IMR-90 (cell line): ENCODE measurements at regions not wholly inside any gene's neighbourhood (a gene's known extent, or its start where the extent isn't known, plus 50 kb on each side); places are given as distances from the start of the nearest gene placed in this dataset.

Experiments
- ATAC-seq: fragments of 200-7000 bp; cut with Tn5 transposase; 2 replicates; pipeline ENCODE4 v1.9.1; 2020; ENCODE audit warnings: low read depth, mild to moderate bottlenecking, moderate library complexity
- BruUV-seq: library from RNA; stranded (reverse); fragments of 400-500 nt; replicated peaks from 2 replicates; lab custom pipeline; 2021; lab: Mats Ljungman, UMichigan
- CTCF ChIA-PET: fragments of 300-600 bp; formaldehyde crosslinking; extraction: SDS; loops from one replicate; lab custom pipeline; 2021; ENCODE audit warnings: antibody characterized with exemption; lab: Yijun Ruan, JAX
- POLR2A ChIA-PET: fragments of 300-600 bp; sonication (Branson Sonifier 250); formaldehyde crosslinking; loops from one replicate; lab custom pipeline; 2022; ENCODE audit warnings: antibody characterized with exemption; ENCODE audit not compliant: unreplicated experiment; lab: Charles Lee
- DNase-seq: peaks from one replicate; pipeline ENCODE4 v3.0.0; 2013
- H2AFZ ChIP-seq: replicated peaks from 2 replicates; pipeline ENCODE3; 2013; ENCODE audit warnings: low read length, mild to moderate bottlenecking; ENCODE audit not compliant: poor library complexity
- H2AK5ac ChIP-seq: 2 replicates; pipeline ENCODE4 v1.6.1; 2013; ENCODE audit warnings: low read depth, low read length, inconsistent platforms
- H2AK9ac ChIP-seq: replicated peaks from 2 replicates; pipeline ENCODE3; 2013; ENCODE audit warnings: mild to moderate bottlenecking, low read depth, low read length, moderate library complexity; ENCODE audit not compliant: poor library complexity
- H2BK120ac ChIP-seq: 2 replicates; pipeline ENCODE4 v1.6.1; 2013; ENCODE audit warnings: low read depth, low read length, inconsistent platforms
- H2BK15ac ChIP-seq: 3 replicates; pipeline ENCODE4 v1.6.1; 2013; ENCODE audit warnings: low read depth, low read length, inconsistent platforms
- H2BK20ac ChIP-seq: 2 replicates; pipeline ENCODE4 v1.6.1; 2013; ENCODE audit warnings: low read depth, mild to moderate bottlenecking, inconsistent platforms, low read length, moderate library complexity
- H2BK5ac ChIP-seq: 2 replicates; pipeline ENCODE4 v1.6.1; 2013; ENCODE audit warnings: mild to moderate bottlenecking, low read depth, low read length, inconsistent platforms; ENCODE audit not compliant: poor library complexity, severe bottlenecking
- H3K14ac ChIP-seq: replicated peaks from 2 replicates; pipeline ENCODE4 v1.6.1; 2013; ENCODE audit warnings: low read depth, low read length, inconsistent platforms
- H3K18ac ChIP-seq: 2 replicates; pipeline ENCODE4 v1.6.1; 2013; ENCODE audit warnings: low read depth, low read length, control low read depth
- H3K23ac ChIP-seq: 2 replicates; pipeline ENCODE4 v1.6.1; 2013; ENCODE audit warnings: low read depth, low read length, inconsistent platforms
- H3K27ac ChIP-seq: 2 replicates; pipeline ENCODE4 v1.5.1; 2013; ENCODE audit warnings: mild to moderate bottlenecking, control low read depth, low read length; ENCODE audit not compliant: insufficient read depth
- H3K27me3 ChIP-seq: 2 replicates; pipeline ENCODE4 v1.6.1; 2013; ENCODE audit warnings: low read length; ENCODE audit not compliant: control insufficient read depth, insufficient read depth
- H3K36me3 ChIP-seq: 2 replicates; pipeline ENCODE4 v1.6.1; 2013; ENCODE audit warnings: low read length, mixed read lengths; ENCODE audit not compliant: control insufficient read depth, insufficient read depth
- H3K4ac ChIP-seq: 2 replicates; pipeline ENCODE4 v1.6.1; 2013; ENCODE audit warnings: low read depth, low read length, inconsistent platforms
- H3K4me1 ChIP-seq: 2 replicates; pipeline ENCODE4 v1.6.1; 2013; ENCODE audit warnings: low read length, mixed read lengths; ENCODE audit not compliant: control insufficient read depth, insufficient read depth
- H3K4me2 ChIP-seq: 2 replicates; pipeline ENCODE4 v1.6.1; 2013; ENCODE audit warnings: low read depth, mild to moderate bottlenecking, control low read depth, low read length, moderate library complexity
- H3K4me3 ChIP-seq: 2 replicates; pipeline ENCODE4 v1.5.1; 2013; ENCODE audit warnings: low read depth, mild to moderate bottlenecking, control low read depth, low read length, moderate library complexity; ENCODE audit not compliant: insufficient read depth
- H3K56ac ChIP-seq: 2 replicates; pipeline ENCODE4 v1.6.1; 2013; ENCODE audit warnings: low read length, inconsistent platforms; ENCODE audit not compliant: insufficient read depth; ENCODE audit errors: extremely low read depth
- H3K79me1 ChIP-seq, 2 experiments: 2 replicates each; pipeline ENCODE4 v1.6.1; 2013; ENCODE audit warnings: low read length in 2 of 2, inconsistent platforms in 1 of 2, low read depth in 1 of 2
- H3K9ac ChIP-seq: 2 replicates; pipeline ENCODE4 v1.6.1; 2013; ENCODE audit warnings: low read depth, low read length, control low read depth
- H3K9me1 ChIP-seq: 2 replicates; pipeline ENCODE4 v1.6.1; 2013; ENCODE audit warnings: low read length, inconsistent platforms; ENCODE audit not compliant: insufficient read depth
- H3K9me3 ChIP-seq: 2 replicates; pipeline ENCODE4 v1.6.1; 2013; ENCODE audit warnings: low read length; ENCODE audit not compliant: control insufficient read depth, insufficient read depth
- H4K20me1 ChIP-seq: 2 replicates; pipeline ENCODE4 v1.6.1; 2013; ENCODE audit warnings: low read length, inconsistent platforms; ENCODE audit not compliant: insufficient read depth
- H4K5ac ChIP-seq: 2 replicates; pipeline ENCODE4 v1.6.1; 2013; ENCODE audit warnings: mild to moderate bottlenecking, low read depth, low read length, control low read depth
- H4K8ac ChIP-seq, 2 experiments: 2 replicates each; pipeline ENCODE4 v1.6.1; 2013; ENCODE audit warnings: low read depth in 2 of 2, low read length in 2 of 2, control low read depth in 1 of 2, inconsistent platforms in 1 of 2
- H4K91ac ChIP-seq: 2 replicates; pipeline ENCODE4 v1.6.1; 2013; ENCODE audit warnings: low read depth, low read length, inconsistent platforms; ENCODE audit not compliant: insufficient read depth
- BHLHE40 ChIP-seq: fragments of 150-350 bp; IDR thresholded peaks from 2 replicates; pipeline ENCODE4 v1.6.1; 2016; ENCODE audit warnings: mild to moderate bottlenecking, low read depth, low read length
- CEBPB ChIP-seq: IDR thresholded peaks from 2 replicates; pipeline ENCODE4 v1.6.1; 2012; ENCODE audit warnings: low read depth, low read length, improper control_type of control experiment
- CHD1 ChIP-seq: IDR thresholded peaks from 2 replicates; pipeline ENCODE4 v1.6.1; 2012; ENCODE audit warnings: low read depth, low read length, improper control_type of control experiment
- ELK1 ChIP-seq: fragments of 150-350 bp; IDR thresholded peaks from 2 replicates; pipeline ENCODE4 v1.6.1; 2016; ENCODE audit warnings: low read depth, mild to moderate bottlenecking, low read length, moderate library complexity, borderline replicate concordance
- FOS ChIP-seq: fragments of 150-350 bp; IDR thresholded peaks from 2 replicates; pipeline ENCODE4 v1.6.1; 2016; ENCODE audit warnings: low read depth, low read length
- MAFK ChIP-seq: IDR thresholded peaks from 2 replicates; pipeline ENCODE4 v1.6.1; 2012; ENCODE audit warnings: low read depth, low read length, improper control_type of control experiment
- MAZ ChIP-seq: IDR thresholded peaks from 2 replicates; pipeline ENCODE4 v1.6.1; 2012; ENCODE audit warnings: low read depth, mild to moderate bottlenecking, low read length, improper control_type of control experiment, moderate library complexity, borderline replicate concordance
- MXI1 ChIP-seq: IDR thresholded peaks from 2 replicates; pipeline ENCODE4 v1.6.1; 2012; ENCODE audit warnings: low read depth, mild to moderate bottlenecking, low read length, moderate library complexity, borderline replicate concordance
- POLR2A ChIP-seq: IDR thresholded peaks from 2 replicates; pipeline ENCODE4 v1.6.1; 2012; ENCODE audit warnings: mild to moderate bottlenecking, low read depth, low read length
- RCOR1 ChIP-seq: IDR thresholded peaks from 2 replicates; pipeline ENCODE4 v1.6.1; 2012; ENCODE audit warnings: mild to moderate bottlenecking, low read length, improper control_type of control experiment; ENCODE audit not compliant: insufficient replicate concordance
- WGBS, 2 experiments: methylation state at CpG; one replicate each; pipeline versions ENCODE4 v1.1.5 to v1.1.7; 2013; ENCODE audit warnings: missing lambda C conversion rate in 2 of 2; ENCODE audit not compliant: insufficient read length in 1 of 2; ENCODE audit errors: extremely low coverage in 2 of 2; 5-methylcytosine and 5-hydroxymethylcytosine counted together
- dilution Hi-C: fragments of 300-500 bp; cut with HindIII; formaldehyde crosslinking; loops from one replicate; pipeline ENCODE4 v1.14.3; 2018; ENCODE audit warnings: low sequenced_read_pairs; ENCODE audit not compliant: unreplicated experiment
- in situ Hi-C: fragments of 300-500 bp; cut with MboI; formaldehyde crosslinking; loops from 3 replicates; pipeline ENCODE4 v1.14.3; 2019; ENCODE audit warnings: low sequenced_read_pairs, inconsistent platforms, mixed read lengths
- intact Hi-C: fragments of 100-400 bp; cut with micrococcal nuclease; formaldehyde crosslinking; loops from 2 replicates; pipeline ENCODE4 v1.10.0; 2022

- Histone ChIP-seq H3K9me1 (no peaks in the 10 kb centered on the region), H3K79me1 (no peaks in the 10 kb centered on the region), H2AK9ac (no peak overlapping the region), H4K20me1 (no peaks in the 10 kb centered on the region), H3K4ac (no peak overlapping the region), H3K23ac (no peak overlapping the region), H2AK5ac (no peak overlapping the region), H3K14ac (no peak overlapping the region), H2BK20ac (no peak overlapping the region), H2BK120ac (no peak overlapping the region), H3K56ac (no peak overlapping the region), H4K8ac (no peak overlapping the region), H4K91ac (no peak overlapping the region), H3K9me3 (0 out of 2 replicates have a peak, but pooled peaks cover 2% of the 10 kb centered on the region), H2BK5ac (no peak overlapping the region), H3K4me3 (no peak overlapping the region), H4K5ac (no peak overlapping the region), H3K9ac (no peak overlapping the region), H3K18ac (no peak overlapping the region), H3K4me2 (no peak overlapping the region), H3K36me3 (no peaks in the 10 kb centered on the region), H3K27ac (no peak overlapping the region), H3K4me1 (no peaks in the 10 kb centered on the region), H2BK15ac (no peak overlapping the region), H3K27me3 (no peaks in the 10 kb centered on the region), H2AFZ (no peak overlapping the region)
- in situ Hi-C loops (no loop called here), intact Hi-C loops (no loop called here), dilution Hi-C loops (no loop called here)
- ATAC-seq (no peak), DNase-seq (no peak)
- ChIA-PET CTCF (no interaction called here), POLR2A (no interaction called here)
- TF ChIP-seq FOS, result no peak
- no peak for TF ChIP-seq MXI1
- no peak for TF ChIP-seq CHD1
- no peak for TF ChIP-seq ELK1
- TF ChIP-seq CEBPB, result no peak
- TF ChIP-seq POLR2A, result no peak
- TF ChIP-seq RCOR1, result no peak
- no peak for TF ChIP-seq MAFK
- no peak for TF ChIP-seq BHLHE40
- TF ChIP-seq MAZ, result no peak
- BruUV-seq, result no TSS peak
- WGBS, 2 experiments, result no CpG with 5 or more reads among the region's 3 CpGs
These were observed 386.1 kb downstream of the MATN1 start for GRCh38 chr1:30337324-30337620.
